K562 (cell line): ENCODE measurements at regions not wholly inside any gene's neighbourhood (a gene's known extent, or its start where the extent isn't known, plus 50 kb on each side); places are given as distances from the start of the nearest gene placed in this dataset.

ENCODE experiments used
- ATAC-seq: fragments of 200-7000 bp; cut with Tn5 transposase; 3 replicates; pipeline ENCODE4 v1.9.1; 2020; ENCODE audit warnings: moderate library complexity
- BruUV-seq: library from RNA; stranded (reverse); fragments of 400-500 nt; replicated peaks from 2 replicates; lab custom pipeline; 2021; lab: Mats Ljungman, UMichigan
- CTCF ChIA-PET: fragments of 300-600 bp; formaldehyde crosslinking; extraction: SDS; loops from one replicate; lab custom pipeline; 2021; ENCODE audit warnings: low intra/inter-chr PET ratio; lab: Yijun Ruan, JAX
- POLR2A ChIA-PET: fragments of 300-600, 350-650 bp; sonication (Branson Sonifier 250); formaldehyde crosslinking; extraction: SDS; loops from one replicate; lab custom pipeline; 2021; ENCODE audit warnings: antibody characterized with exemption, inconsistent platforms; lab: Yijun Ruan, JAX
- DNase-seq, 4 experiments: peaks; one replicate each; pipeline versions ENCODE4 v3.0.0 to v3.0.0-alpha.2; 2011 to 2018; ENCODE audit warnings: low spot score in 3 of 4, mixed read lengths in 3 of 4; ENCODE audit errors: extremely low read depth in 1 of 4
- FAIRE-seq: peaks from 2 replicates; lab custom pipeline; 2011; peaks lifted over from hg19 to GRCh38; lab: Jason Lieb, UNC
- H2AFZ ChIP-seq: 2 replicates; pipeline ENCODE4 v1.6.0; 2011; ENCODE audit warnings: low read depth, low read length, control low read depth, inconsistent platforms
- H3K27ac ChIP-seq: fragments of 200-600 bp; 3 replicates; pipeline ENCODE4 v1.8.0; 2011; ENCODE audit warnings: low read depth, mild to moderate bottlenecking, control low read depth, inconsistent platforms, low read length, moderate library complexity, mixed read lengths; ENCODE audit errors: extremely low read depth
- H3K27me3 ChIP-seq, 2 experiments: fragments of 300-600 bp in 1 of 2; 2 replicates in 1 of 2; 3 replicates in 1 of 2; pipeline versions ENCODE4 v1.6.0 to v1.8.0; 2011; ENCODE audit warnings: inconsistent platforms in 2 of 2, low read length in 2 of 2, mild to moderate bottlenecking in 1 of 2, mixed read lengths in 1 of 2, moderate library complexity in 1 of 2; ENCODE audit not compliant: control insufficient read depth in 2 of 2, insufficient read depth in 2 of 2
- H3K36me3 ChIP-seq: fragments of 300-600 bp; 3 replicates; pipeline ENCODE4 v1.8.0; 2011; ENCODE audit warnings: mild to moderate bottlenecking, low read length, inconsistent platforms; ENCODE audit not compliant: control insufficient read depth, insufficient read depth
- H3K4me1 ChIP-seq, 2 experiments: fragments of 200-600 bp in 1 of 2; replicated peaks in 1 of 2; 2 replicates in 1 of 2; 3 replicates in 1 of 2; pipeline versions ENCODE4 v1.5.1 to v1.8.0; 2011; ENCODE audit warnings: inconsistent platforms in 2 of 2, low read length in 2 of 2, mild to moderate bottlenecking in 1 of 2, mixed read lengths in 1 of 2, moderate library complexity in 1 of 2; ENCODE audit not compliant: control insufficient read depth in 2 of 2, insufficient read depth in 2 of 2
- H3K4me2 ChIP-seq: 2 replicates; pipeline ENCODE4 v1.6.1; 2011; ENCODE audit warnings: low read length, control low read depth, inconsistent platforms, mixed read lengths; ENCODE audit not compliant: insufficient read depth
- H3K4me3 ChIP-seq: fragments of 200-600 bp; sonication (generic), shearing (Covaris generic); 2 replicates; pipeline ENCODE4 v1.5.1; 2016; ENCODE audit warnings: control low read depth, inconsistent platforms
- H3K79me2 ChIP-seq: fragments of 200-600 bp; 3 replicates; pipeline ENCODE4 v1.8.0; 2011; ENCODE audit warnings: low read length, inconsistent platforms; ENCODE audit not compliant: control insufficient read depth, insufficient read depth
- H3K9ac ChIP-seq, 2 experiments: 2 replicates each; pipeline versions ENCODE4 v1.6.0 to v1.6.1; 2011; ENCODE audit warnings: low read depth in 2 of 2, low read length in 2 of 2, control low read depth in 1 of 2, inconsistent platforms in 1 of 2, mild to moderate bottlenecking in 1 of 2, mixed read lengths in 1 of 2; ENCODE audit not compliant: insufficient read depth in 1 of 2
- H3K9me1 ChIP-seq: one replicate; pipeline ENCODE4 v1.6.0; 2011; ENCODE audit warnings: inconsistent platforms, mild to moderate bottlenecking, low read length, moderate library complexity; ENCODE audit not compliant: control insufficient read depth, insufficient read depth
- H3K9me3 ChIP-seq: replicated peaks from 2 replicates; pipeline ENCODE4 v1.5.1; 2011; ENCODE audit warnings: low read depth, low read length, inconsistent platforms; ENCODE audit not compliant: control insufficient read depth, insufficient read depth
- H4K20me1 ChIP-seq: replicated peaks from 2 replicates; pipeline ENCODE4 v1.6.1; 2011; ENCODE audit warnings: low read length, inconsistent platforms, mixed read lengths; ENCODE audit not compliant: control insufficient read depth, insufficient read depth
- EZH2 ChIP-seq: IDR thresholded peaks from 2 replicates; pipeline ENCODE4 v1.6.1; 2012; ENCODE audit warnings: low read depth, mild to moderate bottlenecking, inconsistent platforms, low read length, borderline replicate concordance
- FOXA1 ChIP-seq: fragments of 450-650 bp; IDR thresholded peaks from 2 replicates; pipeline ENCODE4 v1.6.1; 2016; ENCODE audit warnings: mild to moderate bottlenecking, borderline replicate concordance
- MBD1 ChIP-seq: fragments of 250-450 bp; sonication (Bioruptor Pico); IDR thresholded peaks from 2 replicates; pipeline ENCODE4 v1.8.0; 2022; ENCODE audit warnings: inconsistent platforms
- RBM15 ChIP-seq: fragments of 200-400 bp; formaldehyde crosslinking; IDR thresholded peaks from 2 replicates; pipeline ENCODE4 v1.6.1; 2018; ENCODE audit warnings: mild to moderate bottlenecking, low read length, moderate library complexity; ENCODE audit not compliant: insufficient read depth
- ZNF354B ChIP-seq: fragments of 250-450 bp; sonication (Bioruptor Pico); IDR thresholded peaks from 2 replicates; pipeline ENCODE4 v1.4.0; 2020
- WGBS: fragments of 100-300 bp; shearing (Covaris generic); methylation state at CpG from one replicate; pipeline ENCODE4 v1.1.6; 2016; ENCODE audit warnings: low coverage, mixed read lengths; ENCODE audit not compliant: insufficient coverage; ENCODE audit errors: missing lambda C conversion rate; 5-methylcytosine and 5-hydroxymethylcytosine counted together
- in situ Hi-C: fragments of 300-500 bp; cut with MboI; formaldehyde crosslinking; loops from 4 replicates; pipeline ENCODE4 v1.15.0; 2018; ENCODE audit warnings: inconsistent platforms, mixed read lengths
- intact Hi-C: fragments of 100-400 bp; cut with micrococcal nuclease; formaldehyde crosslinking; loops from 2 replicates; pipeline ENCODE4 v1.14.2; 2022

- H3K9me3 ChIP-seq: no peaks in the 10 kb centered on the region
- H3K79me2 ChIP-seq: no peaks in the 10 kb centered on the region
- H3K4me2 ChIP-seq: no peak overlapping the region
- ATAC-seq: no peak
- POLR2A ChIA-PET: no interaction called here
- H3K27me3 ChIP-seq: no peaks in the 10 kb centered on the region
- 8% methylated on average over 1 of the region's 1 CpG for WGBS
- H2AFZ ChIP-seq: no peak overlapping the region
- no peaks in the 10 kb centered on the region for H3K36me3 ChIP-seq
- in situ Hi-C loops (no loop called here), intact Hi-C loops (no loop called here)
- BruUV-seq: no TSS peak
- no peak for DNase-seq
- H3K9me1 ChIP-seq: no peaks in the 10 kb centered on the region
- H3K27ac ChIP-seq: no peak overlapping the region
- H3K4me1 ChIP-seq: no peaks in the 10 kb centered on the region
- FAIRE-seq: no peak
- no peak overlapping the region for H3K4me3 ChIP-seq
- CTCF ChIA-PET: no interaction called here
- TF ChIP-seq MBD1 (CRISPR knock-in tag) (no peak), RBM15 (no peak), ZNF354B (CRISPR knock-in tag) (no peak), EZH2 (no peak), FOXA1 (no peak)
- H3K9ac ChIP-seq: no peak overlapping the region
- no peaks in the 10 kb centered on the region for H4K20me1 ChIP-seq
Observed at GRCh38 chr14:43480976-43481375, 1026.1 kb downstream of the FSCB start.
